ENCODE measurements at regions not wholly inside any gene's neighbourhood (a gene's known extent, or its start where the extent isn't known, plus 50 kb on each side); places are given as distances from the start of the nearest gene placed in this dataset.

DNA sequence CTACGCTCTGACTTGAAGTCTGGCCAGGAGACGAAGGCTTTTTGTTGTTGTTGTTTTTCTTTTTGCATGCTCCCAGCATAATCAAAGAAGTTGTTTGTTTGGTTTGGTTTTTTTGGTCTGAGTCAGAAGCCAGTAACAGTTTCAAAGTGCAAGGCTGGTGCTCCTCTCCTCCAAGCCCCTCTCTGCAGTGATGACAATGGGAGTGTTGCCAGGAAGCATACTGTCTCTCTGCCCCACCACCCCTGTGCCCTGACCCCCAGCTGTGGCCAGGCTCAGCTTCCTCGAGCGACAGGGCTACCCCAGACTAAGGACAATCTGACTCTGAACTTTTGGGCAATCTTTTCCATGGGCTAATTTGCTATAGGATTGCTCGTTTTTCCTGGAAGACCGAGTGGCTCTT lies 173.8 kb upstream of the PITX1 start:
- H3K36me3 ChIP-seq (ENCODE audit: low read depth) = no peaks in the 10 kb centered on the region
- peaks cover 5% of the 10 kb centered on the region for H3K9me3 ChIP-seq
- no peaks in the 10 kb centered on the region for H3K4me1 ChIP-seq (ENCODE audit: low read depth)
- ATAC-seq = no peak
- no peak for DNase-seq
- intact Hi-C loops (cut with DNase I, micrococcal nuclease) = loop anchor here in 1 of 2 donors (10.0 kb wide), 1 partner anchor 127 kb away; no protein-coding TSS in a partner anchor
- H3K4me3 ChIP-seq = no peak overlapping the region
- TF ChIP-seq, protein P1, sequence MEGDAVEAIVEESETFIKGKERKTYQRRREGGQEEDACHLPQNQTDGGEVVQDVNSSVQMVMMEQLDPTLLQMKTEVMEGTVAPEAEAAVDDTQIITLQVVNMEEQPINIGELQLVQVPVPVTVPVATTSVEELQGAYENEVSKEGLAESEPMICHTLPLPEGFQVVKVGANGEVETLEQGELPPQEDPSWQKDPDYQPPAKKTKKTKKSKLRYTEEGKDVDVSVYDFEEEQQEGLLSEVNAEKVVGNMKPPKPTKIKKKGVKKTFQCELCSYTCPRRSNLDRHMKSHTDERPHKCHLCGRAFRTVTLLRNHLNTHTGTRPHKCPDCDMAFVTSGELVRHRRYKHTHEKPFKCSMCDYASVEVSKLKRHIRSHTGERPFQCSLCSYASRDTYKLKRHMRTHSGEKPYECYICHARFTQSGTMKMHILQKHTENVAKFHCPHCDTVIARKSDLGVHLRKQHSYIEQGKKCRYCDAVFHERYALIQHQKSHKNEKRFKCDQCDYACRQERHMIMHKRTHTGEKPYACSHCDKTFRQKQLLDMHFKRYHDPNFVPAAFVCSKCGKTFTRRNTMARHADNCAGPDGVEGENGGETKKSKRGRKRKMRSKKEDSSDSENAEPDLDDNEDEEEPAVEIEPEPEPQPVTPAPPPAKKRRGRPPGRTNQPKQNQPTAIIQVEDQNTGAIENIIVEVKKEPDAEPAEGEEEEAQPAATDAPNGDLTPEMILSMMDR (IDR thresholded peaks at IDR 0.05) = no peak

DNA sequence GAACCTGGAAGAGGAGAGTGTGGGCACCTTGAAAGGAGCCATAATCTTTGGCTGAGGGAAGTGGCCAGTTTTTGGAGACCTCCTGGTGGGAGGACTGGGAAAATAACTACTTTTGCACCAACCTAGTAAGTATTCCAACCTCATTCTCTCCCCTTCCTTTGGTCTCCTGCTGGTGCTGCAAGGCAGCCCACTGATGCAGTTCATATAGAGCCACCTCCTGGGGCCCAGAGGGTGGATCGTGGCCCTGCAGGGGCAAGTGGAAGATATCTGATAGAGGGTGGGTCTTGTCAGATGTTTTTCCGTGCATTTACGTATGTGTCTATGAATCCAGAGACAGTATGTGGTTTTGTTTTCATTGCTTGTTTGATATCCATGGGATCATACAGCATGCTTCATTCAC lies 172.8 kb upstream of the PITX1 start:
- no peak for DNase-seq
- Histone ChIP-seq H3K4me1 (ENCODE audit: low read depth) (no peaks in the 10 kb centered on the region), H3K4me3 (no peak overlapping the region), H3K36me3 (ENCODE audit: low read depth) (no peaks in the 10 kb centered on the region), H3K9me3 (peaks cover 9% of the 10 kb centered on the region)
- ATAC-seq = no peak
- TF ChIP-seq, protein P1 (IDR thresholded peaks at IDR 0.05) = no peak
- intact Hi-C loops (cut with DNase I, micrococcal nuclease) = loop anchor here in 1 of 2 donors (10.0 kb wide), 1 partner anchor 128 kb away; no protein-coding TSS in a partner anchor

DNA sequence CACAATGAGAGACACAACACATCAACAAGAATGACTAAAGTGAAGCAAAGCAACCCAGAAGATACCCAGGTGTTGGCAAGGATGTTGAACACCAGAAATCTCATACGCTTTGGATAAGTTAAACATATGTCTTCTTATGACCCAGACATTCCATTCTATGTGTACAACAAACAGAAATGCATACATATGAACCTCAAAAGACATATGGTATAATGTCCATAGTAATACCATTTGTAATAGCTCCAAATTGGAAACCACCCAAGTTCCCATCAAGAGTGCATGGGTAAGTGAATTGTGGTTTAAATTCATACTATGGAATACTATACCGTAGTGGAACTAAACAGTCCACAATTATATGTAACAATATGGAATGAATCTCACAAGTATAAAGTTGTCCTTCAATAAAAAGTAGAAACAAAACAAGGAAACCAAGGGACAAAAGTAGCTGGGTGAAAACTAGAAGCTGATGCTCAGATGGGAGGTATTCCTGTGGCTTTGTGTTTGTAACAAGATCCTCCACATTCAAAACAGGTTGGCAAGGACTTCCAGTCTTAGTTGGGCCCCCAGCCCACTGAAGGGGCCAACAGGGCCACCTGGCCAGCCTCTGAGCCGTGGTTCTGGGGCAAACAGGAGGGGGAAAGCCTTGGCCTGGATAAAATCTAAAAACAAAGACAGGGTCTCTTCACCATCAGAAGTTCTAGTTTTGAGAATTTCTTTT lies 171.8 kb upstream of the PITX1 start:
- intact Hi-C loops (cut with DNase I, micrococcal nuclease) = loop anchor here in 1 of 2 donors (10.0 kb wide), 1 partner anchor 129 kb away; no protein-coding TSS in a partner anchor
- ATAC-seq = no peak
- no peaks in the 10 kb centered on the region for H3K4me1 ChIP-seq (ENCODE audit: low read depth)
- TF ChIP-seq, protein P1 (IDR thresholded peaks at IDR 0.05) = no peak
- peaks cover 9% of the 10 kb centered on the region for H3K9me3 ChIP-seq
- no peaks in the 10 kb centered on the region for H3K36me3 ChIP-seq (ENCODE audit: low read depth)
- no peak for DNase-seq
- H3K4me3 ChIP-seq = no peak overlapping the region

DNA sequence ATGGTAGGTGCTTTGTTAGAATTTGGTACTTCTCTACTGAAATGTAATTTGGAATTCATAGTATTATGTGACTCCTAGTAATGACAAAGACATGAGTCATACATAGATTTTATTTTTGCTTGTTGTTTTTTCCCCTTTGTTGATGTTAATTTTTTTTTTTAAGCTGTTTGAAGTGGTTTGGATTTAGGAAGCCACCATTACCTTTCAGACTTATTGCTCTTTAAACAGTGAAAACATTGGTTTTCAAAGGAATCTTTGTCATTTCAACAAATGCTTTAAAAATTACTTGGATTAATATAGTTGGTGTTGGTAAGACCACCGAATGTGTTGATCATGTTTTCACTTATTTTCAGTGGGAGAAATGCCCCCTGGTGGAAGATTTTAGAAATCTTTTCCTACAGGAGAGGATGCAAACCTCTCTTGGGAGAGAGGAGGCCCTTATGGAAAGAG lies 170.1 kb upstream of the PITX1 start:
- Histone ChIP-seq H3K9me3 (peaks cover 9% of the 10 kb centered on the region), H3K36me3 (ENCODE audit: low read depth) (no peaks in the 10 kb centered on the region), H3K4me3 (no peak overlapping the region), H3K4me1 (ENCODE audit: low read depth) (no peaks in the 10 kb centered on the region)
- TF ChIP-seq, protein P1 (IDR thresholded peaks at IDR 0.05) = no peak
- ATAC-seq = no peak
- DNase-seq = no peak
- intact Hi-C loops (cut with DNase I, micrococcal nuclease) = loop anchor here in 1 of 2 donors (10.0 kb wide), 1 partner anchor 131 kb away; no protein-coding TSS in a partner anchor

DNA sequence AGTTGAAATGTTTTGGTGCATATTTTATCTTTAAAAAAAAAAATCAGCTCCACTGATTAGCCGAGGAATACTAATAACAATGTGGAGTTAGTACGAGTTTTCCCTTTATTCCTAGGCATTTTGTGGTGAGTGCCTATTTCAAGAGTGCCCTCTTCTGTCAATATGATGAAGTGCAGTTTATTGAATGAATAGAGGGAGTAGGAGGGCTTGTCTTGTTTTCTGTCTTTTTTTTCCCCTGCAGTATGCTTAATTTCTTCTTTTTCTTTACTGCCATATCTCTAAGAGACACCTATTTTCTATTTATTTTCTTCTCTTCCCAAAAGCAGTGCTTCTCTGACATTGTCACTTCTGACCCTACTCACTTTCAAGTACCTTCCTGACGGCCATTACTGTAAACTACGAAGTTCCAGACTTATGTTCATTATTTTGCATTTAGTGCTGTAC lies 169.6 kb upstream of the PITX1 start:
- Histone ChIP-seq H3K4me1 (ENCODE audit: low read depth) (no peaks in the 10 kb centered on the region), H3K9me3 (peaks cover 9% of the 10 kb centered on the region), H3K36me3 (ENCODE audit: low read depth) (no peaks in the 10 kb centered on the region), H3K4me3 (no peak overlapping the region)
- intact Hi-C loops (cut with DNase I, micrococcal nuclease) = loop anchor here in 1 of 2 donors (10.0 kb wide), 1 partner anchor 131 kb away; no protein-coding TSS in a partner anchor
- DNase-seq (no peak), ATAC-seq (no peak)
- TF ChIP-seq, protein P1 (IDR thresholded peaks at IDR 0.05) = peak; percentile 17
